ENCODE measurements at regions not wholly inside any gene's neighbourhood (a gene's known extent, or its start where the extent isn't known, plus 50 kb on each side); places are given as distances from the start of the nearest gene placed in this dataset.
"Not testable (repeated sequence)": the region's sequence is repeated elsewhere in the genome, so short reads cannot be mapped to it uniquely, and the experiment has no call there.

GRCh38 chr6:3531481-3531880 is 74.6 kb upstream of the SLC22A23 start:
- DNase-seq, result no peak
- Histone ChIP-seq H3K9me3 (no peaks in the 10 kb centered on the region), H3K4me1 (no peaks in the 10 kb centered on the region), H3K27me3 (peaks cover 25% of the 10 kb centered on the region), H3K36me3 (no peaks in the 10 kb centered on the region), H3K4me3 (ENCODE audit: low read depth, low read length) (no peak overlapping the region)
- TF ChIP-seq, protein P1, sequence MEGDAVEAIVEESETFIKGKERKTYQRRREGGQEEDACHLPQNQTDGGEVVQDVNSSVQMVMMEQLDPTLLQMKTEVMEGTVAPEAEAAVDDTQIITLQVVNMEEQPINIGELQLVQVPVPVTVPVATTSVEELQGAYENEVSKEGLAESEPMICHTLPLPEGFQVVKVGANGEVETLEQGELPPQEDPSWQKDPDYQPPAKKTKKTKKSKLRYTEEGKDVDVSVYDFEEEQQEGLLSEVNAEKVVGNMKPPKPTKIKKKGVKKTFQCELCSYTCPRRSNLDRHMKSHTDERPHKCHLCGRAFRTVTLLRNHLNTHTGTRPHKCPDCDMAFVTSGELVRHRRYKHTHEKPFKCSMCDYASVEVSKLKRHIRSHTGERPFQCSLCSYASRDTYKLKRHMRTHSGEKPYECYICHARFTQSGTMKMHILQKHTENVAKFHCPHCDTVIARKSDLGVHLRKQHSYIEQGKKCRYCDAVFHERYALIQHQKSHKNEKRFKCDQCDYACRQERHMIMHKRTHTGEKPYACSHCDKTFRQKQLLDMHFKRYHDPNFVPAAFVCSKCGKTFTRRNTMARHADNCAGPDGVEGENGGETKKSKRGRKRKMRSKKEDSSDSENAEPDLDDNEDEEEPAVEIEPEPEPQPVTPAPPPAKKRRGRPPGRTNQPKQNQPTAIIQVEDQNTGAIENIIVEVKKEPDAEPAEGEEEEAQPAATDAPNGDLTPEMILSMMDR (IDR thresholded peaks at IDR 0.05; ENCODE audit: low read depth, low read length), result no peak

DNA sequence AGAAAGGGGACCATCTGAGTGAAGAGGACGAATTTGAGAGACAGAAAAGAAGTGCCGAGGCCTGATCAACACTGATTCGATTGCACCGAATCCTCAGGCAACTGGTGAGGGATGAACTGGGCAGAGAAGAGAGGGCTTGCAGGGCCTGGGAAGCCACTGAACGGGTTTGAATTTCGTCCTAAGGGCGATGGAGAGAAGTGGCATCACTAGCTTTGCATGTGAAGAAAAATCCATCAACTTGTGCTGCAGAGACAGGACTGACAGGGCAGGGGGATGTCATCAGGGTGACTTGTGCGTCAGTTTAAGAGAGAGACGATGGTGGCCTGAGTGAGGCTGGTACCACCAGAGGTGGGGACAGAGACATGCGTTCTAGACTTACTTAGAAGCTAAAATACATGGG is 73.7 kb upstream of the SLC22A23 start:
- TF ChIP-seq, protein P1 (IDR thresholded peaks at IDR 0.05; ENCODE audit: low read depth, low read length), result no peak
- H3K27me3 ChIP-seq, result peaks cover 15% of the 10 kb centered on the region
- no peaks in the 10 kb centered on the region for H3K4me1 ChIP-seq
- H3K4me3 ChIP-seq (ENCODE audit: low read depth, low read length), result no peak overlapping the region
- DNase-seq, result no peak
- H3K36me3 ChIP-seq, result no peaks in the 10 kb centered on the region
- H3K9me3 ChIP-seq, result no peaks in the 10 kb centered on the region

DNA sequence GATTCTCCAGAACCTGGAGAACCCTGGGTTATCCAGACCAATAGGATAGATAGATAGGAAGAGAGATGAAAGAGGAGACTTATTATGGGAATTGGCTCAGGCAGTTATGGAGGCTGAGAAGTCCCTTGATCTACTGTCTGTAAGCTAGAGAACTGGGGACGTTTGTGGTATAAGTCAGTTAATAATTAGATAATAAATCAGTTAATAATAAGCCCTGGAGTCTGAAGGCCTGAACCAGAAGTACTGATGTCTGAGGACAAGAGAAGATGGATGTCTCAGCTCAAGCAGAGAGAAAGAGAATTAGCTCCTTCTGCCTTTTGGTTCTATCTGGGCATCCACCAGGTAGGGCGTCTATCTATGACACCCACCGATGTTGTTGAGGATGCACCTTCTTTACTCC is 72.9 kb upstream of the SLC22A23 start:
- no peak for DNase-seq
- TF ChIP-seq, protein P1 (IDR thresholded peaks at IDR 0.05; ENCODE audit: low read depth, low read length), result no peak
- H3K27me3 ChIP-seq, result peaks cover 7% of the 10 kb centered on the region
- no peak overlapping the region for H3K4me3 ChIP-seq (ENCODE audit: low read depth, low read length)
- H3K9me3 ChIP-seq, result no peaks in the 10 kb centered on the region
- H3K36me3 ChIP-seq, result no peaks in the 10 kb centered on the region
- H3K4me1 ChIP-seq, result no peaks in the 10 kb centered on the region

GRCh38 chr6:3529232-3529631 is 72.4 kb upstream of the SLC22A23 start:
- Histone ChIP-seq H3K36me3 (no peaks in the 10 kb centered on the region), H3K27me3 (peaks cover 7% of the 10 kb centered on the region; the same call in 1 of the 2 replicates), H3K4me1 (no peaks in the 10 kb centered on the region), H3K4me3 (ENCODE audit: low read depth, low read length) (no peak overlapping the region), H3K9me3 (no peaks in the 10 kb centered on the region)
- DNase-seq, result no peak
- TF ChIP-seq, protein P1 (IDR thresholded peaks at IDR 0.05; ENCODE audit: low read depth, low read length), result no peak

- H3K4me1 ChIP-seq; H3K9me3 ChIP-seq; DNase-seq; H3K27me3 ChIP-seq; H3K36me3 ChIP-seq; H3K4me3 ChIP-seq (ENCODE audit: low read depth, low read length): not testable (repeated sequence)
Measured at GRCh38 chr6:3528081-3528671, 71.3 kb upstream of the SLC22A23 start.

DNA sequence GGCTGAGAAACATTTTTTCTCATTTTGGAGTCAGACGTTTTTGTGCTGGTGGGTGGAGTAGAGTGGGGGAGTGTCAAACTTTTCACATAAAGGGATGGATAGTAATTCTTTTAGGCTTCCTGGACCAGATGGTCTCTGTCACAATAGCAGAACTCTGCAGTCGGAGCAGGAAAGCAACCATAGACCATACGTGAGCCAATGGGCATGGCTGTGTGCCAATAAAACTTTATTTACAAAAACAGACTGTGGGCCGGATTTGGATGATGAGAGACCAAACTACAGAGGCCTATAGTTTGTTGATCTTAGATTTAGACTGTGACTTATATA is 70.8 kb upstream of the SLC22A23 start:
- Histone ChIP-seq H3K4me1 (no peaks in the 10 kb centered on the region), H3K4me3 (ENCODE audit: low read depth, low read length) (no peak overlapping the region), H3K36me3 (no peaks in the 10 kb centered on the region), H3K27me3 (no peaks in the 10 kb centered on the region), H3K9me3 (no peaks in the 10 kb centered on the region)
- TF ChIP-seq, protein P1 (IDR thresholded peaks at IDR 0.05; ENCODE audit: low read depth, low read length), result no peak
- DNase-seq, result no peak
